ENCODE measurements at regions not wholly inside any gene's neighbourhood (a gene's known extent, or its start where the extent isn't known, plus 50 kb on each side); places are given as distances from the start of the nearest gene placed in this dataset.
A peak's percentile ranks its signal among the peaks of the same experiment; 100 is the strongest.

- Mint-ChIP-seq H3K4me1 (no peaks in the 10 kb centered on the region), H3K27me3 (no peaks in the 10 kb centered on the region), H3K9me3 (peaks cover 0 to 13% (median 3%) of the 10 kb centered on the region in 7 donors), H3K4me3 (no peak overlapping the region), H3K36me3 (no peaks in the 10 kb centered on the region), H3K27ac (no peak overlapping the region)
- DNase-seq (no peak), ATAC-seq (ENCODE audit: low read depth in 2 of 2) (no peak)
- H3K4me3 ChIP-seq (ENCODE audit: low read depth, low read length), result no peak overlapping the region
- no peak overlapping the region for H3K27ac ChIP-seq (ENCODE audit: insufficient read depth, low read length, poor library complexity, severe bottlenecking)
- no peaks in the 10 kb centered on the region for H3K9me3 ChIP-seq (ENCODE audit: control insufficient read depth in 2 of 2, low read length in 2 of 2)
- H3K36me3 ChIP-seq (ENCODE audit: control insufficient read depth, insufficient read depth, low read length), result no peaks in the 10 kb centered on the region
- H3K27me3 ChIP-seq (ENCODE audit: control insufficient read depth, insufficient read depth, low read length), result no peaks in the 10 kb centered on the region
- no peaks in the 10 kb centered on the region for H3K4me1 ChIP-seq (ENCODE audit: control insufficient read depth, insufficient read depth, low read length, poor library complexity, severe bottlenecking)
Observed at GRCh38 chr13:111864566-111864965, 202.4 kb upstream of the SOX1 start.

- Mint-ChIP-seq H3K27ac (no peak overlapping the region), H3K4me1 (no peaks in the 10 kb centered on the region), H3K36me3 (no peaks in the 10 kb centered on the region), H3K27me3 (no peaks in the 10 kb centered on the region), H3K4me3 (no peak overlapping the region), H3K9me3 (peaks cover 0 to 13% (median 3%) of the 10 kb centered on the region in 7 donors)
- DNase-seq, result no peak
- Histone ChIP-seq H3K36me3 (ENCODE audit: control insufficient read depth, insufficient read depth, low read length) (no peaks in the 10 kb centered on the region), H3K4me1 (ENCODE audit: control insufficient read depth, insufficient read depth, low read length, poor library complexity, severe bottlenecking) (no peaks in the 10 kb centered on the region), H3K9me3 (ENCODE audit: control insufficient read depth in 2 of 2, low read length in 2 of 2) (no peaks in the 10 kb centered on the region), H3K27me3 (ENCODE audit: control insufficient read depth, insufficient read depth, low read length) (no peaks in the 10 kb centered on the region), H3K27ac (ENCODE audit: insufficient read depth, low read length, poor library complexity, severe bottlenecking) (no peak overlapping the region), H3K4me3 (ENCODE audit: low read depth, low read length) (no peak overlapping the region)
- no peak for ATAC-seq (ENCODE audit: low read depth in 2 of 2)
Observed at GRCh38 chr13:111865046-111865445, 201.9 kb upstream of the SOX1 start.

GRCh38 chr13:111865826-111866225, 201.1 kb upstream of the SOX1 start:
- H3K27me3 Mint-ChIP-seq, result no peaks in the 10 kb centered on the region
- no peaks in the 10 kb centered on the region for H3K36me3 ChIP-seq (ENCODE audit: control insufficient read depth, insufficient read depth, low read length)
- H3K4me1 Mint-ChIP-seq, result no peaks in the 10 kb centered on the region
- H3K27ac ChIP-seq (ENCODE audit: insufficient read depth, low read length, poor library complexity, severe bottlenecking), result no peak overlapping the region
- no peaks in the 10 kb centered on the region for H3K4me1 ChIP-seq (ENCODE audit: control insufficient read depth, insufficient read depth, low read length, poor library complexity, severe bottlenecking)
- peaks cover 0 to 13% (median 3%) of the 10 kb centered on the region in 7 donors for H3K9me3 Mint-ChIP-seq
- H3K27ac Mint-ChIP-seq, result no peak overlapping the region
- H3K36me3 Mint-ChIP-seq, result no peaks in the 10 kb centered on the region
- no peak for DNase-seq
- no peak overlapping the region for H3K4me3 Mint-ChIP-seq
- H3K9me3 ChIP-seq (ENCODE audit: control insufficient read depth in 2 of 2, low read length in 2 of 2), result no peaks in the 10 kb centered on the region
- no peaks in the 10 kb centered on the region for H3K27me3 ChIP-seq (ENCODE audit: control insufficient read depth, insufficient read depth, low read length)
- no peak for ATAC-seq (ENCODE audit: low read depth in 2 of 2)
- no peak overlapping the region for H3K4me3 ChIP-seq (ENCODE audit: low read depth, low read length)

GRCh38 chr13:111866731-111867245, 200.2 kb upstream of the SOX1 start:
- Mint-ChIP-seq H3K36me3 (no peaks in the 10 kb centered on the region), H3K27ac (peak overlapping the region in 1 of 3 donors; percentile 78), H3K4me3 (no peak overlapping the region), H3K27me3 (no peaks in the 10 kb centered on the region), H3K9me3 (peaks cover 0 to 9% (median 3%) of the 10 kb centered on the region in 7 donors), H3K4me1 (no peaks in the 10 kb centered on the region)
- DNase-seq (no peak), ATAC-seq (ENCODE audit: low read depth in 2 of 2) (no peak)
- H3K4me1 ChIP-seq (ENCODE audit: control insufficient read depth, insufficient read depth, low read length, poor library complexity, severe bottlenecking), result no peaks in the 10 kb centered on the region
- no peak overlapping the region for H3K27ac ChIP-seq (ENCODE audit: insufficient read depth, low read length, poor library complexity, severe bottlenecking)
- H3K36me3 ChIP-seq (ENCODE audit: control insufficient read depth, insufficient read depth, low read length), result no peaks in the 10 kb centered on the region
- no peaks in the 10 kb centered on the region for H3K27me3 ChIP-seq (ENCODE audit: control insufficient read depth, insufficient read depth, low read length)
- no peak overlapping the region for H3K4me3 ChIP-seq (ENCODE audit: low read depth, low read length)
- H3K9me3 ChIP-seq (ENCODE audit: control insufficient read depth in 2 of 2, low read length in 2 of 2), result no peaks in the 10 kb centered on the region

GRCh38 chr13:111867657-111868056, 199.3 kb upstream of the SOX1 start:
- Mint-ChIP-seq H3K27me3 (no peaks in the 10 kb centered on the region), H3K9me3 (peaks cover 0 to 9% (median 3%) of the 10 kb centered on the region in 7 donors), H3K36me3 (no peaks in the 10 kb centered on the region), H3K27ac (no peak overlapping the region), H3K4me1 (no peaks in the 10 kb centered on the region), H3K4me3 (no peak overlapping the region)
- Histone ChIP-seq H3K36me3 (ENCODE audit: control insufficient read depth, insufficient read depth, low read length) (no peaks in the 10 kb centered on the region), H3K4me1 (ENCODE audit: control insufficient read depth, insufficient read depth, low read length, poor library complexity, severe bottlenecking) (no peaks in the 10 kb centered on the region), H3K4me3 (ENCODE audit: low read depth, low read length) (no peak overlapping the region), H3K27ac (ENCODE audit: insufficient read depth, low read length, poor library complexity, severe bottlenecking) (no peak overlapping the region), H3K27me3 (ENCODE audit: control insufficient read depth, insufficient read depth, low read length) (no peaks in the 10 kb centered on the region), H3K9me3 (ENCODE audit: control insufficient read depth in 2 of 2, low read length in 2 of 2) (no peaks in the 10 kb centered on the region)
- DNase-seq (no peak), ATAC-seq (ENCODE audit: low read depth in 2 of 2) (no peak)

- Histone ChIP-seq H3K4me1 (ENCODE audit: control insufficient read depth, insufficient read depth, low read length, poor library complexity, severe bottlenecking) (no peaks in the 10 kb centered on the region), H3K36me3 (ENCODE audit: control insufficient read depth, insufficient read depth, low read length) (no peaks in the 10 kb centered on the region), H3K27me3 (ENCODE audit: control insufficient read depth, insufficient read depth, low read length) (no peaks in the 10 kb centered on the region), H3K9me3 (ENCODE audit: control insufficient read depth in 2 of 2, low read length in 2 of 2) (no peaks in the 10 kb centered on the region), H3K27ac (ENCODE audit: insufficient read depth, low read length, poor library complexity, severe bottlenecking) (no peak overlapping the region), H3K4me3 (ENCODE audit: low read depth, low read length) (no peak overlapping the region)
- Mint-ChIP-seq H3K4me3 (no peak overlapping the region), H3K9me3 (peaks cover 0 to 9% (median 3%) of the 10 kb centered on the region in 7 donors), H3K4me1 (no peaks in the 10 kb centered on the region), H3K27ac (no peak overlapping the region), H3K27me3 (no peaks in the 10 kb centered on the region), H3K36me3 (no peaks in the 10 kb centered on the region)
- no peak for ATAC-seq (ENCODE audit: low read depth in 2 of 2)
- DNase-seq, result no peak
Observed at GRCh38 chr13:111868716-111869115, 198.2 kb upstream of the SOX1 start.

- no peak overlapping the region for H3K4me3 ChIP-seq (ENCODE audit: low read depth, low read length)
- no peak overlapping the region for H3K27ac ChIP-seq (ENCODE audit: insufficient read depth, low read length, poor library complexity, severe bottlenecking)
- no peak overlapping the region for H3K27ac Mint-ChIP-seq
- no peaks in the 10 kb centered on the region for H3K4me1 ChIP-seq (ENCODE audit: control insufficient read depth, insufficient read depth, low read length, poor library complexity, severe bottlenecking)
- no peaks in the 10 kb centered on the region for H3K27me3 ChIP-seq (ENCODE audit: control insufficient read depth, insufficient read depth, low read length)
- no peaks in the 10 kb centered on the region for H3K36me3 Mint-ChIP-seq
- no peak for DNase-seq
- ATAC-seq (ENCODE audit: low read depth in 2 of 2), result no peak
- no peaks in the 10 kb centered on the region for H3K36me3 ChIP-seq (ENCODE audit: control insufficient read depth, insufficient read depth, low read length)
- H3K9me3 ChIP-seq (ENCODE audit: control insufficient read depth in 2 of 2, low read length in 2 of 2), result no peaks in the 10 kb centered on the region
- H3K27me3 Mint-ChIP-seq, result no peaks in the 10 kb centered on the region
- H3K4me1 Mint-ChIP-seq, result no peaks in the 10 kb centered on the region
- H3K4me3 Mint-ChIP-seq, result no peak overlapping the region
- H3K9me3 Mint-ChIP-seq, result peaks cover 0 to 10% (median 3%) of the 10 kb centered on the region in 7 donors
Observed at GRCh38 chr13:111872475-111873150, 194.3 kb upstream of the SOX1 start.

- Mint-ChIP-seq H3K27ac (peak overlapping the region in 1 of 3 donors; percentile 61), H3K27me3 (no peaks in the 10 kb centered on the region), H3K9me3 (peaks cover 0 to 7% (median 0%) of the 10 kb centered on the region in 7 donors), H3K4me1 (no peaks in the 10 kb centered on the region), H3K4me3 (no peak overlapping the region), H3K36me3 (no peaks in the 10 kb centered on the region)
- H3K4me1 ChIP-seq (ENCODE audit: control insufficient read depth, insufficient read depth, low read length, poor library complexity, severe bottlenecking), result no peaks in the 10 kb centered on the region
- no peaks in the 10 kb centered on the region for H3K36me3 ChIP-seq (ENCODE audit: control insufficient read depth, insufficient read depth, low read length)
- no peaks in the 10 kb centered on the region for H3K27me3 ChIP-seq (ENCODE audit: control insufficient read depth, insufficient read depth, low read length)
- ATAC-seq (ENCODE audit: low read depth in 2 of 2) (no peak), DNase-seq (no peak)
- no peak overlapping the region for H3K4me3 ChIP-seq (ENCODE audit: low read depth, low read length)
- H3K9me3 ChIP-seq (ENCODE audit: control insufficient read depth in 2 of 2, low read length in 2 of 2), result no peaks in the 10 kb centered on the region
- no peak overlapping the region for H3K27ac ChIP-seq (ENCODE audit: insufficient read depth, low read length, poor library complexity, severe bottlenecking)
Observed at GRCh38 chr13:111873676-111874178, 193.2 kb upstream of the SOX1 start.
